K562 (cell line): ENCODE measurements at regions not wholly inside any gene's neighbourhood (a gene's known extent, or its start where the extent isn't known, plus 50 kb on each side); places are given as distances from the start of the nearest gene placed in this dataset.

ENCODE experiments used
- ATAC-seq: fragments of 200-7000 bp; cut with Tn5 transposase; 3 replicates; pipeline ENCODE4 v1.9.1; 2020; ENCODE audit warnings: moderate library complexity
- BruUV-seq: library from RNA; stranded (reverse); fragments of 400-500 nt; replicated peaks from 2 replicates; lab custom pipeline; 2021; lab: Mats Ljungman, UMichigan
- CTCF ChIA-PET: fragments of 300-600 bp; formaldehyde crosslinking; extraction: SDS; loops from one replicate; lab custom pipeline; 2021; ENCODE audit warnings: low intra/inter-chr PET ratio; lab: Yijun Ruan, JAX
- POLR2A ChIA-PET: fragments of 300-600, 350-650 bp; sonication (Branson Sonifier 250); formaldehyde crosslinking; extraction: SDS; loops from one replicate; lab custom pipeline; 2021; ENCODE audit warnings: antibody characterized with exemption, inconsistent platforms; lab: Yijun Ruan, JAX
- DNase-seq, 4 experiments: peaks; one replicate each; pipeline versions ENCODE4 v3.0.0 to v3.0.0-alpha.2; 2011 to 2018; ENCODE audit warnings: low spot score in 3 of 4, mixed read lengths in 3 of 4; ENCODE audit errors: extremely low read depth in 1 of 4
- FAIRE-seq: peaks from 2 replicates; lab custom pipeline; 2011; peaks lifted over from hg19 to GRCh38; lab: Jason Lieb, UNC
- H2AFZ ChIP-seq: 2 replicates; pipeline ENCODE4 v1.6.0; 2011; ENCODE audit warnings: low read depth, low read length, control low read depth, inconsistent platforms
- H3K27ac ChIP-seq: fragments of 200-600 bp; 3 replicates; pipeline ENCODE4 v1.8.0; 2011; ENCODE audit warnings: low read depth, mild to moderate bottlenecking, control low read depth, inconsistent platforms, low read length, moderate library complexity, mixed read lengths; ENCODE audit errors: extremely low read depth
- H3K27me3 ChIP-seq, 2 experiments: fragments of 300-600 bp in 1 of 2; 2 replicates in 1 of 2; 3 replicates in 1 of 2; pipeline versions ENCODE4 v1.6.0 to v1.8.0; 2011; ENCODE audit warnings: inconsistent platforms in 2 of 2, low read length in 2 of 2, mild to moderate bottlenecking in 1 of 2, mixed read lengths in 1 of 2, moderate library complexity in 1 of 2; ENCODE audit not compliant: control insufficient read depth in 2 of 2, insufficient read depth in 2 of 2
- H3K36me3 ChIP-seq: fragments of 300-600 bp; 3 replicates; pipeline ENCODE4 v1.8.0; 2011; ENCODE audit warnings: mild to moderate bottlenecking, low read length, inconsistent platforms; ENCODE audit not compliant: control insufficient read depth, insufficient read depth
- H3K4me1 ChIP-seq, 2 experiments: fragments of 200-600 bp in 1 of 2; replicated peaks in 1 of 2; 2 replicates in 1 of 2; 3 replicates in 1 of 2; pipeline versions ENCODE4 v1.5.1 to v1.8.0; 2011; ENCODE audit warnings: inconsistent platforms in 2 of 2, low read length in 2 of 2, mild to moderate bottlenecking in 1 of 2, mixed read lengths in 1 of 2, moderate library complexity in 1 of 2; ENCODE audit not compliant: control insufficient read depth in 2 of 2, insufficient read depth in 2 of 2
- H3K4me2 ChIP-seq: 2 replicates; pipeline ENCODE4 v1.6.1; 2011; ENCODE audit warnings: low read length, control low read depth, inconsistent platforms, mixed read lengths; ENCODE audit not compliant: insufficient read depth
- H3K4me3 ChIP-seq: fragments of 200-600 bp; sonication (generic), shearing (Covaris generic); 2 replicates; pipeline ENCODE4 v1.5.1; 2016; ENCODE audit warnings: control low read depth, inconsistent platforms
- H3K79me2 ChIP-seq: fragments of 200-600 bp; 3 replicates; pipeline ENCODE4 v1.8.0; 2011; ENCODE audit warnings: low read length, inconsistent platforms; ENCODE audit not compliant: control insufficient read depth, insufficient read depth
- H3K9ac ChIP-seq, 2 experiments: 2 replicates each; pipeline versions ENCODE4 v1.6.0 to v1.6.1; 2011; ENCODE audit warnings: low read depth in 2 of 2, low read length in 2 of 2, control low read depth in 1 of 2, inconsistent platforms in 1 of 2, mild to moderate bottlenecking in 1 of 2, mixed read lengths in 1 of 2; ENCODE audit not compliant: insufficient read depth in 1 of 2
- H3K9me1 ChIP-seq: one replicate; pipeline ENCODE4 v1.6.0; 2011; ENCODE audit warnings: inconsistent platforms, mild to moderate bottlenecking, low read length, moderate library complexity; ENCODE audit not compliant: control insufficient read depth, insufficient read depth
- H3K9me3 ChIP-seq: replicated peaks from 2 replicates; pipeline ENCODE4 v1.5.1; 2011; ENCODE audit warnings: low read depth, low read length, inconsistent platforms; ENCODE audit not compliant: control insufficient read depth, insufficient read depth
- H4K20me1 ChIP-seq: replicated peaks from 2 replicates; pipeline ENCODE4 v1.6.1; 2011; ENCODE audit warnings: low read length, inconsistent platforms, mixed read lengths; ENCODE audit not compliant: control insufficient read depth, insufficient read depth
- ARID4B ChIP-seq: sonication (generic); formaldehyde crosslinking; IDR thresholded peaks from 2 replicates; pipeline ENCODE4 v1.8.0; 2022; ENCODE audit warnings: mild to moderate bottlenecking, missing genetic modification reagents
- GABPB2 ChIP-seq: fragments of 250-450 bp; sonication (Bioruptor Pico); conservative IDR thresholded peaks from 2 replicates; pipeline ENCODE4 v1.5.1; 2021; ENCODE audit warnings: mild to moderate bottlenecking
- HDAC6 ChIP-seq: IDR thresholded peaks from 2 replicates; pipeline ENCODE4 v1.6.1; 2012; ENCODE audit warnings: low read depth, mild to moderate bottlenecking, control low read depth, inconsistent platforms, low read length, moderate library complexity
- KAT8 ChIP-seq: fragments of 450-650 bp; IDR thresholded peaks from 2 replicates; pipeline ENCODE4 v1.6.1; 2016; ENCODE audit warnings: low read depth, mild to moderate bottlenecking
- KLF10 ChIP-seq: fragments of 250-450 bp; sonication (Bioruptor Pico); IDR thresholded peaks from 2 replicates; pipeline ENCODE4 v1.6.1; 2021; ENCODE audit warnings: matching md5 sums
- KLF16 ChIP-seq: IDR thresholded peaks from 2 replicates; pipeline ENCODE4 v1.6.1; 2016; ENCODE audit warnings: antibody characterized with exemption
- MBD2 ChIP-seq: sonication (generic); IDR thresholded peaks from 2 replicates; pipeline ENCODE4 v1.6.1; 2016; ENCODE audit warnings: low read depth, borderline replicate concordance
- MXI1 ChIP-seq: IDR thresholded peaks from 2 replicates; pipeline ENCODE4 v1.6.1; 2011; ENCODE audit warnings: low read depth, mild to moderate bottlenecking, improper control_type of control experiment, low read length
- NFATC3 ChIP-seq: fragments of 450-650 bp; IDR thresholded peaks from 2 replicates; pipeline ENCODE4 v1.6.1; 2017; ENCODE audit warnings: mild to moderate bottlenecking
- RERE ChIP-seq: sonication (generic); formaldehyde crosslinking; IDR thresholded peaks from 2 replicates; pipeline ENCODE4 v1.8.0; 2023; ENCODE audit warnings: missing genetic modification reagents, mild to moderate bottlenecking, borderline replicate concordance
- SAP30 ChIP-seq: fragments of 200-600 bp; sonication (generic); IDR thresholded peaks from 2 replicates; pipeline ENCODE4 v1.6.1; 2012; ENCODE audit warnings: borderline replicate concordance, low read depth, mild to moderate bottlenecking, moderate library complexity, low read length, control low read depth, inconsistent platforms; ENCODE audit not compliant: insufficient read depth, poor library complexity, severe bottlenecking
- TAF7 ChIP-seq: fragments of 450-650 bp; IDR thresholded peaks from 2 replicates; pipeline ENCODE4 v1.6.1; 2016; ENCODE audit warnings: missing genetic modification characterization, missing compliant biosample characterization
- TAL1 ChIP-seq: fragments of 450-650 bp; IDR thresholded peaks from 2 replicates; pipeline ENCODE4 v1.6.1; 2016; ENCODE audit warnings: mild to moderate bottlenecking
- TFAM ChIP-seq: fragments of 250-450 bp; sonication (Bioruptor Pico); conservative IDR thresholded peaks from 2 replicates; pipeline ENCODE4 v1.5.0; 2021; ENCODE audit warnings: mild to moderate bottlenecking, moderate library complexity
- ZFX ChIP-seq: sonication (generic); formaldehyde crosslinking; IDR thresholded peaks from 2 replicates; pipeline ENCODE4 v1.8.0; 2022; ENCODE audit warnings: mild to moderate bottlenecking, missing genetic modification reagents, moderate library complexity
- ZNF507 ChIP-seq: conservative IDR thresholded peaks from 2 replicates; pipeline ENCODE4 v1.6.1; 2017; ENCODE audit warnings: missing genetic modification characterization, missing compliant biosample characterization
- WGBS: fragments of 100-300 bp; shearing (Covaris generic); methylation state at CpG from one replicate; pipeline ENCODE4 v1.1.6; 2016; ENCODE audit warnings: low coverage, mixed read lengths; ENCODE audit not compliant: insufficient coverage; ENCODE audit errors: missing lambda C conversion rate; 5-methylcytosine and 5-hydroxymethylcytosine counted together
- in situ Hi-C: fragments of 300-500 bp; cut with MboI; formaldehyde crosslinking; loops from 4 replicates; pipeline ENCODE4 v1.15.0; 2018; ENCODE audit warnings: inconsistent platforms, mixed read lengths
- intact Hi-C: fragments of 100-400 bp; cut with micrococcal nuclease; formaldehyde crosslinking; loops from 2 replicates; pipeline ENCODE4 v1.14.2; 2022

GRCh38 chr4:137378821-137379220 lies 153.5 kb downstream of the PCDH18 start:
- in situ Hi-C loops = no loop called here
- no peak for ATAC-seq
- CTCF ChIA-PET = no interaction called here
- TF ChIP-seq KAT8 = no peak
- TF ChIP-seq MXI1 = no peak
- no peak for TF ChIP-seq HDAC6
- TF ChIP-seq ZFX (CRISPR knock-in tag) = no peak
- no peak for TF ChIP-seq NFATC3
- TF ChIP-seq GABPB2 (CRISPR knock-in tag) = no peak
- TF ChIP-seq KLF10 (CRISPR knock-in tag) = no peak
- TF ChIP-seq RERE = no peak
- no peak for TF ChIP-seq ARID4B
- no peak for TF ChIP-seq TAF7
- no peak for TF ChIP-seq TFAM (CRISPR knock-in tag)
- TF ChIP-seq TAL1 = no peak
- TF ChIP-seq KLF16 = no peak
- no peak for TF ChIP-seq SAP30
- no peak for TF ChIP-seq MBD2
- TF ChIP-seq ZNF507 (tag) = no peak

More at GRCh38 chr4:137378821-137379220, 153.5 kb downstream of the PCDH18 start:
- no peak overlapping the region for H3K4me2 ChIP-seq
- no peaks in the 10 kb centered on the region for H3K4me1 ChIP-seq
- DNase-seq (no peak), FAIRE-seq (no peak)
- intact Hi-C loops = no loop called here
- no peak overlapping the region for H3K27ac ChIP-seq
- no peaks in the 10 kb centered on the region for H3K36me3 ChIP-seq
- H4K20me1 ChIP-seq = no peaks in the 10 kb centered on the region
- POLR2A ChIA-PET = no interaction called here
- H3K9me3 ChIP-seq = no peaks in the 10 kb centered on the region
- H3K4me3 ChIP-seq = no peak overlapping the region
- H3K9me1 ChIP-seq = no peaks in the 10 kb centered on the region
- H3K9ac ChIP-seq = no peak overlapping the region
- no peaks in the 10 kb centered on the region for H3K79me2 ChIP-seq
- WGBS = 0% methylated on average over 1 of the region's 1 CpG
- no TSS peak for BruUV-seq
- H2AFZ ChIP-seq = no peak overlapping the region
- H3K27me3 ChIP-seq = no peaks in the 10 kb centered on the region
